ENCODE measurements at regions not wholly inside any gene's neighbourhood (a gene's known extent, or its start where the extent isn't known, plus 50 kb on each side); places are given as distances from the start of the nearest gene placed in this dataset.

GRCh38 chr1:213582976-213583567 lies 404.7 kb upstream of the PROX1 start:
- no peak for TF ChIP-seq CTCF (IDR thresholded peaks at IDR 0.05; ENCODE audit: low read length)
- no peak for TF ChIP-seq EZH2 (IDR thresholded peaks at IDR 0.05; ENCODE audit: borderline replicate concordance, low read length)

Measured in OCI-LY1 (cell line).